MCF 10A (cell line): ENCODE measurements at regions not wholly inside any gene's neighbourhood (a gene's known extent, or its start where the extent isn't known, plus 50 kb on each side); places are given as distances from the start of the nearest gene placed in this dataset.
"Not testable (repeated sequence)": the region's sequence is repeated elsewhere in the genome, so short reads cannot be mapped to it uniquely, and the experiment has no call there.

Source experiments
- BruUV-seq: library from RNA; stranded (reverse); fragments of 400-500 nt; replicated peaks from 2 replicates; lab custom pipeline; 2021; lab: Mats Ljungman, UMichigan
- CTCF ChIA-PET: fragments of 300-600 bp; sonication (Branson Sonifier 250); formaldehyde crosslinking; extraction: SDS; loops from one replicate; lab custom pipeline; 2021; ENCODE audit warnings: antibody characterized with exemption, inconsistent platforms; lab: Yijun Ruan, JAX
- POLR2A ChIA-PET: fragments of 300-600, 350-650 bp; sonication (Branson Sonifier 250); formaldehyde crosslinking; extraction: SDS; loops from one replicate; lab custom pipeline; 2020; ENCODE audit warnings: antibody characterized with exemption, inconsistent platforms; lab: Yijun Ruan, JAX
- DNase-seq: peaks from one replicate; pipeline ENCODE4 v3.0.0-alpha.2; 2018; ENCODE audit not compliant: unreplicated experiment
- H3K27ac Mint-ChIP-seq: one replicate; pipeline ENCODE4 v1.8.0; 2022; ENCODE audit warnings: mild to moderate bottlenecking, low read depth, mixed read lengths; ENCODE audit not compliant: unreplicated experiment
- H3K27me3 Mint-ChIP-seq: one replicate; pipeline ENCODE4 v1.8.0; 2022; ENCODE audit warnings: mixed read lengths; ENCODE audit not compliant: insufficient read depth, unreplicated experiment
- H3K36me3 Mint-ChIP-seq: one replicate; pipeline ENCODE4 v1.8.0; 2022; ENCODE audit warnings: mild to moderate bottlenecking, moderate library complexity, mixed read lengths; ENCODE audit not compliant: insufficient read depth, unreplicated experiment
- H3K4me1 Mint-ChIP-seq: one replicate; pipeline ENCODE4 v1.8.0; 2022; ENCODE audit warnings: mixed read lengths; ENCODE audit not compliant: insufficient read depth, unreplicated experiment
- H3K4me3 Mint-ChIP-seq: one replicate; pipeline ENCODE4 v1.8.0; 2022; ENCODE audit warnings: mild to moderate bottlenecking, moderate library complexity, mixed read lengths; ENCODE audit not compliant: unreplicated experiment
- H3K9me3 Mint-ChIP-seq: one replicate; pipeline ENCODE4 v1.8.0; 2022; ENCODE audit warnings: mixed read lengths; ENCODE audit not compliant: unreplicated experiment
- intact Hi-C: fragments of 100-400 bp; cut with micrococcal nuclease; formaldehyde crosslinking; loops from 2 replicates; pipeline ENCODE4 v1.14.1; 2022
- TF ChIP-seq, protein P1 (sequence below): fragments of 200-600 bp; IDR thresholded peaks from one replicate; pipeline ENCODE4 v1.8.0; 2022; ENCODE audit warnings: antibody characterized with exemption, mild to moderate bottlenecking; ENCODE audit not compliant: unreplicated experiment

DNA sequence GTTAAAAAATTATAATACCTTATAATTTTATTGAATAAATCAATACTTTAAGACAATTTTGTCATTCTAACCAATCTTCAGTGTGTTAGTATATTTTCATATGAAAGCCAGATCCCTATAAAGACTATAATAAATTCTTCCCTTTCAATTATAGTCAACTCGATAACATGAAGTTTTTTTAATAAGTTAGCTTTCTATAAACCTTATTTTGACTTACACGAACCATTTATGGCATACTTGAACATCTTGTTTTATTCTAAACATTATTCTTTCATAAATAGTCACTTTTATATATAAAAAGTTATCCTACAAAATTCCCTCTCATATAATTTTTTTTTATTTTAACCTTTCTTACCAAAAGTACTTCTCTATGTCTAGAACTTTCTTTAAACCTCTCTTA lies 1002.3 kb downstream of the TMEM121 start:
- CTCF ChIA-PET, result no interaction called here
- peaks cover 44% of the 10 kb centered on the region for H3K27me3 Mint-ChIP-seq
- TF ChIP-seq, protein P1, sequence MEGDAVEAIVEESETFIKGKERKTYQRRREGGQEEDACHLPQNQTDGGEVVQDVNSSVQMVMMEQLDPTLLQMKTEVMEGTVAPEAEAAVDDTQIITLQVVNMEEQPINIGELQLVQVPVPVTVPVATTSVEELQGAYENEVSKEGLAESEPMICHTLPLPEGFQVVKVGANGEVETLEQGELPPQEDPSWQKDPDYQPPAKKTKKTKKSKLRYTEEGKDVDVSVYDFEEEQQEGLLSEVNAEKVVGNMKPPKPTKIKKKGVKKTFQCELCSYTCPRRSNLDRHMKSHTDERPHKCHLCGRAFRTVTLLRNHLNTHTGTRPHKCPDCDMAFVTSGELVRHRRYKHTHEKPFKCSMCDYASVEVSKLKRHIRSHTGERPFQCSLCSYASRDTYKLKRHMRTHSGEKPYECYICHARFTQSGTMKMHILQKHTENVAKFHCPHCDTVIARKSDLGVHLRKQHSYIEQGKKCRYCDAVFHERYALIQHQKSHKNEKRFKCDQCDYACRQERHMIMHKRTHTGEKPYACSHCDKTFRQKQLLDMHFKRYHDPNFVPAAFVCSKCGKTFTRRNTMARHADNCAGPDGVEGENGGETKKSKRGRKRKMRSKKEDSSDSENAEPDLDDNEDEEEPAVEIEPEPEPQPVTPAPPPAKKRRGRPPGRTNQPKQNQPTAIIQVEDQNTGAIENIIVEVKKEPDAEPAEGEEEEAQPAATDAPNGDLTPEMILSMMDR, result no peak

DNA sequence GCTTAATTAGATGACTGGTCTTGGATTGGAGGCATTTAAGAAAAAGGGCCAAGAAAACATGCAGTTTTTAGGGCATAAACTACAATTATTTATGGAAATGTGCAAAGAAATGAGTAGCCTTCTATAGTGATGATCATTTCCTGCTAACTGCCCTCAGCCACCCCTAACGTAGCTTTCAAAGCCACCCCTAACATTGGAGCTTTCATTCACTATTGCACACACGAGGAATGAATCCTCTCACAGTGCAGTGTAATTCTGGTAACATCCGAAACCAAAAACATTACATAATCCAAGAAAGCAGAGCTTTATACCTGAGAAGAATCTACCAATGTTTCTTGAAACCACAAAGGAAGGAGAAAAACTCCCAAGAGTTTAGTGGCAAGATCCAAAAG lies 1003.6 kb downstream of the TMEM121 start:
- Mint-ChIP-seq H3K9me3 (no peaks in the 10 kb centered on the region), H3K27me3 (peaks cover 40% of the 10 kb centered on the region), H3K4me1 (no peaks in the 10 kb centered on the region), H3K4me3 (no peak overlapping the region), H3K27ac (no peak overlapping the region), H3K36me3 (no peaks in the 10 kb centered on the region)
- TF ChIP-seq, protein P1, result no peak
- intact Hi-C loops, result loop anchor here (10.0 kb wide), 1 partner anchor 95 kb away; no protein-coding TSS in a partner anchor
- ChIA-PET POLR2A (no interaction called here), CTCF (interaction anchor here (0.7 to 2.2 kb wide), 4 partner anchors 9 to 46 kb away, joined by 3 to 8 read pairs (median 4); no protein-coding TSS in a partner anchor)
- BruUV-seq, result no TSS peak
- DNase-seq, result no peak

More for the DNA sequence above, 1002.3 kb downstream of the TMEM121 start:
- intact Hi-C loops, result no loop called here
- H3K4me3 Mint-ChIP-seq, result no peak overlapping the region
- no peak overlapping the region for H3K27ac Mint-ChIP-seq
- H3K36me3 Mint-ChIP-seq, result no peaks in the 10 kb centered on the region
- no peak for DNase-seq
- no TSS peak for BruUV-seq
- POLR2A ChIA-PET, result no interaction called here
- H3K9me3 Mint-ChIP-seq, result no peaks in the 10 kb centered on the region
- H3K4me1 Mint-ChIP-seq, result no peaks in the 10 kb centered on the region

DNA sequence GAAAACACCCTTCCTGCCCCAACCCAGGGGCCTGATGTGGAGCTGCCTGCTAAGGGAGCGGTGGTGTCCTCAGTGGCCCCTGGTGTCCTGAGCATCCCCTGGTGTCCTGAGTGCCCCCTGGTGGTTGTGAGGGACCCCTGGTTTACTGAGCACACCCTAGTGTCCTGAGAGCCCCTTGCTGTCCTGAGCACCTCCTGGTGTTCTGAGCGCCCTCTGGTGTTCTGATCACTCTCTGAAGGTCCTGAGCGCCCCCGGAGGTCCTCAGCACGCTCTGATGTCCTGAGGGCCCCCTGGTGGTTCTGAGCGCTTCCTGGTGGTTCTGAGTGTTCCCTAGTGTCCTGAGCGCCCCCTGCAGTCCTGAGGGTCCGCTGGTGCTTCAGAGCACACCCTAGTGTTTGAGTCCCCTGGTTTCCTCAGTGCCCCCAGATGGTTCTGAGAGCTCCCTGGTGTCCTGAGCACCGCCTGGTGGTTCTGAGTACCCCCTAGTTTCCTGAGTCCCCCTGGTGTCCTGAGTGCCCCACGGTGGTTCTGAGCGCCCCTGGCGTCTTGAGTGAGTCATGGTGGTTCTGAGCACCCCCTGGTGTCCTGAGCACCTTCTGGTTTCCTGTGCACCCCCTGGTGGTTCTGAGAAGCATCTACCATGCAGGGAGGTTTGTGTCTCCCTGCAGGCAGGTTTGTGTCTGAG lies 1004.2 kb downstream of the TMEM121 start:
- Mint-ChIP-seq H3K27me3 (peaks cover 43% of the 10 kb centered on the region), H3K27ac (no peak overlapping the region), H3K4me3 (no peak overlapping the region), H3K36me3 (no peaks in the 10 kb centered on the region), H3K9me3 (no peaks in the 10 kb centered on the region), H3K4me1 (no peaks in the 10 kb centered on the region)
- ChIA-PET POLR2A (no interaction called here), CTCF (interaction anchor here (0.8 to 2.2 kb wide), 3 partner anchors 9 to 46 kb away, joined by 3 to 8 read pairs (median 6); no protein-coding TSS in a partner anchor)
- TF ChIP-seq, protein P1, result peak; percentile 7
- no TSS peak for BruUV-seq
- no peak for DNase-seq
- intact Hi-C loops, result loop anchor here (10.0 kb wide), 1 partner anchor 96 kb away; no protein-coding TSS in a partner anchor

DNA sequence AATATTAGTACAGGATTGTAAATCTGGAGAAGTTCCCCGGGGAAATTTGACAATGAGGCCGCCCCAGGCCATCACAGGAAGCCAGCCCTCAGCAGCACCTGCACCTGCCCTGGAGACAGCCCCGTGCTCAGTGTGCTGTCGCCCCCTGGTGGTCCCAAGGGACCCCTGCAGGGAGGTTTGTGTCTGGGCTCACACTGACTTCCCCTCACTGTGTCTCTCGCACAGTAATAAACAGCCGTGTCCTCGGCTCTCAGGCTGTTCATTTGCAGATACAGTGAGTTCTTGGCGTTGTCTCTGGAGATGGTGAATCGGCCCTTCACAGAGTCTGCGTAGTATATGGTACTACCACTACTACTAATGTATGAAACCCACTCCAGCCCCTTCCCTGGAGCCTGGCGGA lies 1011.2 kb downstream of the TMEM121 start:
- H3K4me1 Mint-ChIP-seq, POLR2A ChIA-PET, H3K9me3 Mint-ChIP-seq, H3K36me3 Mint-ChIP-seq, BruUV-seq, H3K27ac Mint-ChIP-seq, H3K4me3 Mint-ChIP-seq: not testable (repeated sequence)
- DNase-seq, result peak; percentile 30
- peaks cover 50% of the 10 kb centered on the region for H3K27me3 Mint-ChIP-seq
- intact Hi-C loops, result loop anchor here (10.0 kb wide), 1 partner anchor 103 kb away; no protein-coding TSS in a partner anchor
- TF ChIP-seq, protein P1, result peak; percentile 60
- CTCF ChIA-PET, result interaction anchor here (1.3 kb wide), 1 partner anchor 34 kb away, joined by 3 read pairs; no protein-coding TSS in a partner anchor
